ENCODE measurements at regions not wholly inside any gene's neighbourhood (a gene's known extent, or its start where the extent isn't known, plus 50 kb on each side); places are given as distances from the start of the nearest gene placed in this dataset.
"Not testable (repeated sequence)": the region's sequence is repeated elsewhere in the genome, so short reads cannot be mapped to it uniquely, and the experiment has no call there.

DNA sequence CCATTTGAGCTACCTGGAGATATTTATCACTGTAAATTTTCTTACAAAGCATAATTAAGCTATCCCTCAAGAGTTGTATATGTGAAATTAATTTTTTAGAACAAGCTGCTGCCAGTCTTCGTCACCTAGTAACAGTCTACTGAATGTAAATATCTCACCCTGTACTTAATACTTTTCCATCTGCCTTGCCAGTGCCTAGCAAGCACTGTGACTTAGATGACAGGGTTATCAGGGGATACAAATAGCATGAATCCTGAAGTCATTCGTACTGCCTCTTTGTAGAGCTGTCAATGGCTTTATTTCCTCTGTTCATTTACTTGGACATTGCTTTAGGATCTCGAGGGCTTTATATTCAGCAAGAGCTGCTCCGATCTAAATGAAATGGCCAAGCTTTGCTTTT is 763.6 kb downstream of the ADCYAP1 start:
- Histone ChIP-seq H3K9ac (ENCODE audit: low read length) (no peak overlapping the region), H2AFZ (ENCODE audit: low read depth, low read length, poor library complexity, severe bottlenecking) (no peak overlapping the region), H3K9me3 (ENCODE audit: control insufficient read depth in 1 of 2, insufficient read depth in 1 of 2, low read depth in 1 of 2, low read length in 2 of 2) (no peaks in the 10 kb centered on the region), H3K27me3 (ENCODE audit: insufficient read depth, low read length) (no peaks in the 10 kb centered on the region), H3K9me2 (ENCODE audit: insufficient read depth) (no peaks in the 10 kb centered on the region), H3K4me2 (ENCODE audit: low read length) (no peak overlapping the region), H3K4me3 (replicated peaks in 1 of 2; ENCODE audit: low read depth in 1 of 2, low read length in 2 of 2) (no peak overlapping the region), H3K36me3 (ENCODE audit: control insufficient read depth in 1 of 2, insufficient read depth in 2 of 2, low read length in 2 of 2) (no peaks in the 10 kb centered on the region), H3K79me2 (ENCODE audit: insufficient read depth, low read length) (no peaks in the 10 kb centered on the region), H4K20me1 (ENCODE audit: insufficient read depth) (no peaks in the 10 kb centered on the region), H3K27ac (ENCODE audit: low read depth, low read length) (no peak overlapping the region), H3K4me1 (ENCODE audit: control insufficient read depth in 1 of 2, insufficient read depth in 2 of 2, low read length in 2 of 2) (no peaks in the 10 kb centered on the region)
- DNase-seq (ENCODE audit: low read depth, low spot score), result no peak
- ChIA-PET CTCF (no interaction called here), RAD21 (ENCODE audit: low non-redundant PET in 1 of 2, low total read pairs in 2 of 2, uncharacterized antibody in 2 of 2, unreplicated experiment in 2 of 2) (no interaction called here), POLR2A (no interaction called here)
- no peak for TF ChIP-seq EZH2phosphoT487 (IDR thresholded peaks at IDR 0.05; ENCODE audit: borderline replicate concordance)
- TF ChIP-seq, protein P1, sequence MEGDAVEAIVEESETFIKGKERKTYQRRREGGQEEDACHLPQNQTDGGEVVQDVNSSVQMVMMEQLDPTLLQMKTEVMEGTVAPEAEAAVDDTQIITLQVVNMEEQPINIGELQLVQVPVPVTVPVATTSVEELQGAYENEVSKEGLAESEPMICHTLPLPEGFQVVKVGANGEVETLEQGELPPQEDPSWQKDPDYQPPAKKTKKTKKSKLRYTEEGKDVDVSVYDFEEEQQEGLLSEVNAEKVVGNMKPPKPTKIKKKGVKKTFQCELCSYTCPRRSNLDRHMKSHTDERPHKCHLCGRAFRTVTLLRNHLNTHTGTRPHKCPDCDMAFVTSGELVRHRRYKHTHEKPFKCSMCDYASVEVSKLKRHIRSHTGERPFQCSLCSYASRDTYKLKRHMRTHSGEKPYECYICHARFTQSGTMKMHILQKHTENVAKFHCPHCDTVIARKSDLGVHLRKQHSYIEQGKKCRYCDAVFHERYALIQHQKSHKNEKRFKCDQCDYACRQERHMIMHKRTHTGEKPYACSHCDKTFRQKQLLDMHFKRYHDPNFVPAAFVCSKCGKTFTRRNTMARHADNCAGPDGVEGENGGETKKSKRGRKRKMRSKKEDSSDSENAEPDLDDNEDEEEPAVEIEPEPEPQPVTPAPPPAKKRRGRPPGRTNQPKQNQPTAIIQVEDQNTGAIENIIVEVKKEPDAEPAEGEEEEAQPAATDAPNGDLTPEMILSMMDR (IDR thresholded peaks at IDR 0.05 in 2 of 3, conservative IDR thresholded peaks at IDR 0.05 in 1 of 3; ENCODE audit: borderline replicate concordance in 1 of 3, insufficient read depth in 1 of 3, low read depth in 2 of 3, low read length in 2 of 3), result no peak
- no peak for TF ChIP-seq EZH2 (IDR thresholded peaks at IDR 0.05)
- TF ChIP-seq ZFX (IDR thresholded peaks at IDR 0.05), result no peak
- TF ChIP-seq, protein P2, sequence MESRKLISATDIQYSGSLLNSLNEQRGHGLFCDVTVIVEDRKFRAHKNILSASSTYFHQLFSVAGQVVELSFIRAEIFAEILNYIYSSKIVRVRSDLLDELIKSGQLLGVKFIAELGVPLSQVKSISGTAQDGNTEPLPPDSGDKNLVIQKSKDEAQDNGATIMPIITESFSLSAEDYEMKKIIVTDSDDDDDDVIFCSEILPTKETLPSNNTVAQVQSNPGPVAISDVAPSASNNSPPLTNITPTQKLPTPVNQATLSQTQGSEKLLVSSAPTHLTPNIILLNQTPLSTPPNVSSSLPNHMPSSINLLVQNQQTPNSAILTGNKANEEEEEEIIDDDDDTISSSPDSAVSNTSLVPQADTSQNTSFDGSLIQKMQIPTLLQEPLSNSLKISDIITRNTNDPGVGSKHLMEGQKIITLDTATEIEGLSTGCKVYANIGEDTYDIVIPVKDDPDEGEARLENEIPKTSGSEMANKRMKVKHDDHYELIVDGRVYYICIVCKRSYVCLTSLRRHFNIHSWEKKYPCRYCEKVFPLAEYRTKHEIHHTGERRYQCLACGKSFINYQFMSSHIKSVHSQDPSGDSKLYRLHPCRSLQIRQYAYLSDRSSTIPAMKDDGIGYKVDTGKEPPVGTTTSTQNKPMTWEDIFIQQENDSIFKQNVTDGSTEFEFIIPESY (IDR thresholded peaks at IDR 0.05; ENCODE audit: extremely low read depth, insufficient replicate concordance, low read length), result no peak
- no peak for TF ChIP-seq JUND (IDR thresholded peaks at IDR 0.05)
- TF ChIP-seq POLR2A (IDR thresholded peaks at IDR 0.05; ENCODE audit: borderline replicate concordance, extremely low read depth, insufficient read depth, insufficient read length), result no peak
- TF ChIP-seq CBX3 (IDR thresholded peaks at IDR 0.05; ENCODE audit: low read depth), result no peak
- no peak for TF ChIP-seq SRF (IDR thresholded peaks at IDR 0.05; ENCODE audit: low read depth)
- TF ChIP-seq POLR2AphosphoS5 (IDR thresholded peaks at IDR 0.05; ENCODE audit: low read depth, low read length), result no peak
- TF ChIP-seq, protein P3, sequence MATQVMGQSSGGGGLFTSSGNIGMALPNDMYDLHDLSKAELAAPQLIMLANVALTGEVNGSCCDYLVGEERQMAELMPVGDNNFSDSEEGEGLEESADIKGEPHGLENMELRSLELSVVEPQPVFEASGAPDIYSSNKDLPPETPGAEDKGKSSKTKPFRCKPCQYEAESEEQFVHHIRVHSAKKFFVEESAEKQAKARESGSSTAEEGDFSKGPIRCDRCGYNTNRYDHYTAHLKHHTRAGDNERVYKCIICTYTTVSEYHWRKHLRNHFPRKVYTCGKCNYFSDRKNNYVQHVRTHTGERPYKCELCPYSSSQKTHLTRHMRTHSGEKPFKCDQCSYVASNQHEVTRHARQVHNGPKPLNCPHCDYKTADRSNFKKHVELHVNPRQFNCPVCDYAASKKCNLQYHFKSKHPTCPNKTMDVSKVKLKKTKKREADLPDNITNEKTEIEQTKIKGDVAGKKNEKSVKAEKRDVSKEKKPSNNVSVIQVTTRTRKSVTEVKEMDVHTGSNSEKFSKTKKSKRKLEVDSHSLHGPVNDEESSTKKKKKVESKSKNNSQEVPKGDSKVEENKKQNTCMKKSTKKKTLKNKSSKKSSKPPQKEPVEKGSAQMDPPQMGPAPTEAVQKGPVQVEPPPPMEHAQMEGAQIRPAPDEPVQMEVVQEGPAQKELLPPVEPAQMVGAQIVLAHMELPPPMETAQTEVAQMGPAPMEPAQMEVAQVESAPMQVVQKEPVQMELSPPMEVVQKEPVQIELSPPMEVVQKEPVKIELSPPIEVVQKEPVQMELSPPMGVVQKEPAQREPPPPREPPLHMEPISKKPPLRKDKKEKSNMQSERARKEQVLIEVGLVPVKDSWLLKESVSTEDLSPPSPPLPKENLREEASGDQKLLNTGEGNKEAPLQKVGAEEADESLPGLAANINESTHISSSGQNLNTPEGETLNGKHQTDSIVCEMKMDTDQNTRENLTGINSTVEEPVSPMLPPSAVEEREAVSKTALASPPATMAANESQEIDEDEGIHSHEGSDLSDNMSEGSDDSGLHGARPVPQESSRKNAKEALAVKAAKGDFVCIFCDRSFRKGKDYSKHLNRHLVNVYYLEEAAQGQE (IDR thresholded peaks at IDR 0.05; ENCODE audit: low read depth), result no peak
- no peak for TF ChIP-seq SP1 (IDR thresholded peaks at IDR 0.05; ENCODE audit: low read depth)
- no peak for ATAC-seq
- BruUV-seq (replicated peaks), result no TSS peak
- intact Hi-C loops (cut with micrococcal nuclease), result no loop called here

DNA sequence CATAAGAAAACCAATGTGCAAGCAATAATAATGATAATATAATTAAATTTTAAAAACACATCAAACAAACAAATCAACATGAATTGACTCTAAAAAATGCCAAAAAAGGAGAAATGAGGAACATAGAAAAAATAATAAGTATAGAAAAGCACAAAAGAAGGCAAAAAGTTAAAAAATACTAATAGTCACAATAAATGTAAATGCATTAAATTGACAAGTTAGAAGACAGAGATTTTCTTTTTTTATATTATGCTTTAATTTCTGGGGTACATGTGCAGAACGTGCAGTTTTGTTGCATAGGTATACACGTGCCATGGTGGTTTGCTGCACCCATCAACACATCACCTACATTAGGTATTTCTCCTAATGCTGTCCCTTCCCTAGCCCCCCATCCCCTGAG is 767.0 kb downstream of the ADCYAP1 start:
- intact Hi-C loops (cut with micrococcal nuclease); DNase-seq (ENCODE audit: low read depth, low spot score); H3K4me1 ChIP-seq (ENCODE audit: control insufficient read depth in 1 of 2, insufficient read depth in 2 of 2, low read length in 2 of 2); H3K9me2 ChIP-seq (ENCODE audit: insufficient read depth); H3K4me2 ChIP-seq (ENCODE audit: low read length); H3K9ac ChIP-seq (ENCODE audit: low read length); H3K27me3 ChIP-seq (ENCODE audit: insufficient read depth, low read length); H3K9me3 ChIP-seq (ENCODE audit: control insufficient read depth in 1 of 2, insufficient read depth in 1 of 2, low read depth in 1 of 2, low read length in 2 of 2); RAD21 ChIA-PET (ENCODE audit: low non-redundant PET in 1 of 2, low total read pairs in 2 of 2, uncharacterized antibody in 2 of 2, unreplicated experiment in 2 of 2); H3K36me3 ChIP-seq (ENCODE audit: control insufficient read depth in 1 of 2, insufficient read depth in 2 of 2, low read length in 2 of 2); H4K20me1 ChIP-seq (ENCODE audit: insufficient read depth); CTCF ChIA-PET; POLR2A ChIA-PET; BruUV-seq (replicated peaks); H3K27ac ChIP-seq (ENCODE audit: low read depth, low read length); H3K79me2 ChIP-seq (ENCODE audit: insufficient read depth, low read length); H2AFZ ChIP-seq (ENCODE audit: low read depth, low read length, poor library complexity, severe bottlenecking); H3K4me3 ChIP-seq (replicated peaks in 1 of 2; ENCODE audit: low read depth in 1 of 2, low read length in 2 of 2); ATAC-seq: not testable (repeated sequence)
